GM18505 (cell line): ENCODE measurements at regions not wholly inside any gene's neighbourhood (a gene's known extent, or its start where the extent isn't known, plus 50 kb on each side); places are given as distances from the start of the nearest gene placed in this dataset.

Experiments
- ATAC-seq: cut with Tn5 transposase; IDR thresholded peaks from one replicate; pipeline ENCODE4 v1.9.1; 2021; ENCODE audit not compliant: unreplicated experiment
- POLR2A ChIP-seq: IDR thresholded peaks from 4 replicates; pipeline ENCODE4 v1.6.1; 2011; ENCODE audit warnings: borderline replicate concordance; ENCODE audit not compliant: insufficient read depth, insufficient read length; ENCODE audit errors: extremely low read depth

- TF ChIP-seq POLR2A, result no peak
- ATAC-seq, result no peak
Measured at GRCh38 chr5:52491071-52491787, 296.5 kb upstream of the ITGA1 start.

GRCh38 chr5:52491818-52492217 lies 295.9 kb upstream of the ITGA1 start:
- no peak for TF ChIP-seq POLR2A
- ATAC-seq, result no peak

GRCh38 chr5:52497133-52497693 lies 290.5 kb upstream of the ITGA1 start:
- ATAC-seq, result no peak
- TF ChIP-seq POLR2A, result no peak

- no peak for ATAC-seq
- TF ChIP-seq POLR2A, result no peak
Measured at GRCh38 chr5:52498607-52499006, 289.1 kb upstream of the ITGA1 start.

- TF ChIP-seq POLR2A, result no peak
- ATAC-seq, result no peak
Measured at GRCh38 chr5:52502460-52502999, 285.2 kb upstream of the ITGA1 start.

GRCh38 chr5:52504584-52505240 lies 283.0 kb upstream of the ITGA1 start:
- no peak for TF ChIP-seq POLR2A
- ATAC-seq, result no peak

GRCh38 chr5:52517667-52518066 lies 270.0 kb upstream of the ITGA1 start:
- TF ChIP-seq POLR2A, result no peak
- no peak for ATAC-seq

GRCh38 chr5:52520171-52520570 lies 267.5 kb upstream of the ITGA1 start:
- TF ChIP-seq POLR2A, result no peak
- ATAC-seq, result no peak

- TF ChIP-seq POLR2A, result no peak
- no peak for ATAC-seq
Measured at GRCh38 chr5:52521236-52521635, 266.5 kb upstream of the ITGA1 start.

- TF ChIP-seq POLR2A, result no peak
- ATAC-seq, result no peak
Measured at GRCh38 chr5:52523701-52524100, 264.0 kb upstream of the ITGA1 start.

GRCh38 chr5:52531105-52531504 lies 256.6 kb upstream of the ITGA1 start:
- no peak for ATAC-seq
- TF ChIP-seq POLR2A, result no peak

- ATAC-seq, result no peak
- TF ChIP-seq POLR2A, result no peak
Measured at GRCh38 chr5:52543594-52543993, 244.1 kb upstream of the ITGA1 start.

GRCh38 chr5:52544738-52545137 lies 243.0 kb upstream of the ITGA1 start:
- TF ChIP-seq POLR2A, result no peak

GRCh38 chr5:52554293-52554692 lies 233.4 kb upstream of the ITGA1 start:
- no peak for ATAC-seq
- TF ChIP-seq POLR2A, result no peak

More at GRCh38 chr5:52544738-52545137, 243.0 kb upstream of the ITGA1 start:
- ATAC-seq, result no peak
